Endodermal cell (in vitro differentiated cells): ENCODE measurements at regions not wholly inside any gene's neighbourhood (a gene's known extent, or its start where the extent isn't known, plus 50 kb on each side); places are given as distances from the start of the nearest gene placed in this dataset.

ENCODE experiments used
- DNase-seq: peaks from one replicate; pipeline ENCODE4 v3.0.0-alpha.2; 2017
- H3K27ac ChIP-seq: 2 replicates; pipeline ENCODE4 v1.5.1; 2013; ENCODE audit warnings: mild to moderate bottlenecking, low read depth, low read length, moderate library complexity
- H3K27me3 ChIP-seq: 2 replicates; pipeline ENCODE4 v1.6.1; 2013; ENCODE audit warnings: mild to moderate bottlenecking, low read length, moderate library complexity; ENCODE audit not compliant: insufficient read depth, control insufficient read depth, poor library complexity, severe bottlenecking
- H3K36me3 ChIP-seq: 2 replicates; pipeline ENCODE4 v1.7.0; 2013; ENCODE audit warnings: mild to moderate bottlenecking, low read length, moderate library complexity; ENCODE audit not compliant: control insufficient read depth, insufficient read depth
- H3K4me1 ChIP-seq: one replicate; pipeline ENCODE4 v1.7.0; 2013; ENCODE audit warnings: low read length; ENCODE audit not compliant: control insufficient read depth, insufficient read depth
- H3K4me3 ChIP-seq: 2 replicates; pipeline ENCODE4 v1.5.1; 2013; ENCODE audit warnings: mild to moderate bottlenecking, low read length, moderate library complexity
- H3K9ac ChIP-seq: 2 replicates; pipeline ENCODE4 v1.6.1; 2013; ENCODE audit warnings: mild to moderate bottlenecking, low read length, moderate library complexity; ENCODE audit not compliant: poor library complexity, severe bottlenecking; ENCODE audit errors: extremely low read depth
- H3K9me3 ChIP-seq: 2 replicates; pipeline ENCODE4 v1.6.1; 2013; ENCODE audit warnings: mild to moderate bottlenecking, low read length, moderate library complexity; ENCODE audit not compliant: control insufficient read depth
- H3K27ac Mint-ChIP-seq: 2 replicates; pipeline ENCODE4 v1.8.0; 2020; ENCODE audit warnings: mixed read lengths
- H3K27me3 Mint-ChIP-seq: 2 replicates; pipeline ENCODE4 v1.8.0; 2021; ENCODE audit warnings: mild to moderate bottlenecking, mixed read lengths; ENCODE audit not compliant: insufficient read depth
- H3K36me3 Mint-ChIP-seq: 2 replicates; pipeline ENCODE4 v1.8.0; 2020; ENCODE audit warnings: low read depth, mixed read lengths
- H3K4me1 Mint-ChIP-seq: 2 replicates; pipeline ENCODE4 v1.8.0; 2020; ENCODE audit warnings: mixed read lengths
- H3K4me3 Mint-ChIP-seq: 2 replicates; pipeline ENCODE4 v1.8.0; 2020; ENCODE audit warnings: mild to moderate bottlenecking, moderate library complexity, mixed read lengths
- H3K9me3 Mint-ChIP-seq: 2 replicates; pipeline ENCODE4 v1.8.0; 2020; ENCODE audit warnings: mild to moderate bottlenecking, mixed read lengths
- WGBS, 2 experiments: methylation state at CpG; one replicate each; pipeline versions ENCODE4 v1.1.5 to v1.1.7; 2013; ENCODE audit warnings: missing lambda C conversion rate in 2 of 2, mixed read lengths in 1 of 2; ENCODE audit not compliant: insufficient coverage in 1 of 2, insufficient read length in 1 of 2; 5-methylcytosine and 5-hydroxymethylcytosine counted together
- TF ChIP-seq, protein P1 (sequence below): fragments of 200-600 bp; sonication (generic); conservative IDR thresholded peaks from 2 replicates; pipeline ENCODE4 v1.5.0; 2021; ENCODE audit warnings: antibody characterized with exemption, mild to moderate bottlenecking

DNA sequence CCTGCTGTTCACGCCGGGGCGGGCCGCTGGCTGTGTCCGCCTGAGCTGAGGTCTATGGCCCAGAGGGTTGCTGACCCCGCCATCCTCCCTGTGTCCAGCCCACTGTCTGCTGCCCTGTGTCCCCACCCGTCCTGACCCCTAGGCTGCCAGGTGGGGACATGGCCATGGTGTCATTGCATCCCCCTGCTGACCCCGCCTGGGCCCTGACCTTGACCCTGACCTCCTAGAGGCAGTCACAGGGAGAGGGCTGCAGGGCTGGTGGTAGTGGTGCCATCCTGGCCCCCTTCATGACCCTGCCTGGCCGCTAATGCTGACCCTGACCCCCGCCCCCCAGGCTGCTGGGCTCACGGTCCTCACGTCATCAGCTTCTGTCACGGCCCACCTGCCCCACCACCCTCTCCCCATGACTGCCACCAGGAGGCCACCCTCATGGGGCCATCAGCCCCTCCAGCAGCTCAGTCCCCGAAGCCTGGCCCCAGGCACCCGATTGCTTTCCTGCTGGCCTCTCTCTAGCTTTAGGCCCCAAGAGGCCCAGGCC, 285.9 kb downstream of the BRD1 start:
- H3K9me3 Mint-ChIP-seq: no peaks in the 10 kb centered on the region
- Histone ChIP-seq H3K27me3 (no peaks in the 10 kb centered on the region), H3K9me3 (no peaks in the 10 kb centered on the region), H3K36me3 (no peaks in the 10 kb centered on the region), H3K4me3 (no peak overlapping the region), H3K4me1 (peaks cover 3% of the 10 kb centered on the region), H3K27ac (no peak overlapping the region), H3K9ac (no peak overlapping the region)
- H3K4me1 Mint-ChIP-seq: peaks cover 17% of the 10 kb centered on the region
- no peak overlapping the region for H3K27ac Mint-ChIP-seq
- TF ChIP-seq, protein P1, sequence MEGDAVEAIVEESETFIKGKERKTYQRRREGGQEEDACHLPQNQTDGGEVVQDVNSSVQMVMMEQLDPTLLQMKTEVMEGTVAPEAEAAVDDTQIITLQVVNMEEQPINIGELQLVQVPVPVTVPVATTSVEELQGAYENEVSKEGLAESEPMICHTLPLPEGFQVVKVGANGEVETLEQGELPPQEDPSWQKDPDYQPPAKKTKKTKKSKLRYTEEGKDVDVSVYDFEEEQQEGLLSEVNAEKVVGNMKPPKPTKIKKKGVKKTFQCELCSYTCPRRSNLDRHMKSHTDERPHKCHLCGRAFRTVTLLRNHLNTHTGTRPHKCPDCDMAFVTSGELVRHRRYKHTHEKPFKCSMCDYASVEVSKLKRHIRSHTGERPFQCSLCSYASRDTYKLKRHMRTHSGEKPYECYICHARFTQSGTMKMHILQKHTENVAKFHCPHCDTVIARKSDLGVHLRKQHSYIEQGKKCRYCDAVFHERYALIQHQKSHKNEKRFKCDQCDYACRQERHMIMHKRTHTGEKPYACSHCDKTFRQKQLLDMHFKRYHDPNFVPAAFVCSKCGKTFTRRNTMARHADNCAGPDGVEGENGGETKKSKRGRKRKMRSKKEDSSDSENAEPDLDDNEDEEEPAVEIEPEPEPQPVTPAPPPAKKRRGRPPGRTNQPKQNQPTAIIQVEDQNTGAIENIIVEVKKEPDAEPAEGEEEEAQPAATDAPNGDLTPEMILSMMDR: no peak
- 94 to 95% methylated on average over 8 to 15 of the region's 15 CpGs for WGBS, 2 experiments
- DNase-seq: peak; percentile 29
- no peaks in the 10 kb centered on the region for H3K27me3 Mint-ChIP-seq
- no peak overlapping the region for H3K4me3 Mint-ChIP-seq
- H3K36me3 Mint-ChIP-seq: no peaks in the 10 kb centered on the region

DNA sequence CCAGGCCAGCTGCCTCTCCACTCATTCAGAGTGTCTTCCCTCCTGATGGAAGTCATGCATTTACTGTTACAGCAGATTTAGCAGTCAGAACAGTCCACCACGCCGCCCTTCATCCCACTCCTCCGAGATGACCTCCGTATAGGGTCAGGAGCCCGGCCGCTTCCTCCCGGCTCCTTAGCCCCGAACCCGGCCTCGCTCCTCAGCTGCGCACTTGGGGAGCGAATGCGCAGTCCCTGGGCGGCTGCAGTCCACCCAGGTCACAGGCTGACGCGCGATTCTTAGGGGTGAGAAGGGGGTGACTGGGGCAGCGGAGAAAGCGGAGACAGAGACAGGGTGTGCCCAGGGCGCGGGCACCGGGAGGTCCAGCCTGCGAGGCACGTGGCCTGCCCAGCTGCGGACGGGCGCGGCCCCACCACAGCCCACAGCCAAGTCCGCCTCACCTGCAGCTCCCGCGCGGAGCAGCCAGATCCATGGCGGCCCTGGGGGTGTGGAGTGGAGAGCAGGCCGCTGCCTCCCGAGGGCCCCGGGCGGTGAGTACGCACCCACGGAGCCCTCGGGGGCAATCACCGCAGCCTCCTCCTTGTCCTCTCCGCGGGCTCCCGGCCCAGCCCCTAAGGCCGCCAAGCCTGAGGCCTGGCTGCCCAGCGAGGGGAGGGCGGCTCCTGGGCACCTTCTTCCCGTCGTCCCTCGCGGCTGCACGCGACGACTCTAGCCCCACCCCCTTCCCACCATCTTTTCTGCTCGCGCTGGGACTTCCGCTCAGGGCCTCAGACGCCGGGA, 286.6 kb downstream of the BRD1 start:
- DNase-seq: peak; percentile 32
- TF ChIP-seq, protein P1: no peak
- Mint-ChIP-seq H3K27me3 (no peaks in the 10 kb centered on the region), H3K4me1 (peaks cover 22% of the 10 kb centered on the region), H3K36me3 (no peaks in the 10 kb centered on the region), H3K9me3 (no peaks in the 10 kb centered on the region), H3K4me3 (no peak overlapping the region), H3K27ac (no peak overlapping the region)
- Histone ChIP-seq H3K4me3 (no peak overlapping the region), H3K27me3 (no peaks in the 10 kb centered on the region), H3K9ac (no peak overlapping the region), H3K27ac (no peak overlapping the region), H3K9me3 (no peaks in the 10 kb centered on the region), H3K4me1 (peaks cover 7% of the 10 kb centered on the region), H3K36me3 (no peaks in the 10 kb centered on the region)
- 94 to 96% methylated on average over 33 to 59 of the region's 59 CpGs for WGBS, 2 experiments

GRCh38 chr22:49540084-49540912, 287.4 kb downstream of the BRD1 start:
- H3K9ac ChIP-seq: no peak overlapping the region
- no peak overlapping the region for H3K4me3 ChIP-seq
- peak; percentile 26 for DNase-seq
- no peaks in the 10 kb centered on the region for H3K36me3 Mint-ChIP-seq
- no peaks in the 10 kb centered on the region for H3K36me3 ChIP-seq
- TF ChIP-seq, protein P1: no peak
- no peaks in the 10 kb centered on the region for H3K27me3 ChIP-seq
- 94 to 95% methylated on average over 20 to 23 of the region's 23 CpGs for whole genome bisulfite sequencing, 2 experiments
- no peak overlapping the region for H3K27ac Mint-ChIP-seq
- H3K4me3 Mint-ChIP-seq: no peak overlapping the region
- no peaks in the 10 kb centered on the region for H3K9me3 ChIP-seq
- H3K27ac ChIP-seq: no peak overlapping the region
- H3K9me3 Mint-ChIP-seq: no peaks in the 10 kb centered on the region
- H3K27me3 Mint-ChIP-seq: no peaks in the 10 kb centered on the region
- H3K4me1 ChIP-seq: peaks cover 7% of the 10 kb centered on the region
- H3K4me1 Mint-ChIP-seq: peaks cover 26% of the 10 kb centered on the region
